Panc1 (cell line): ENCODE measurements at regions not wholly inside any gene's neighbourhood (a gene's known extent, or its start where the extent isn't known, plus 50 kb on each side); places are given as distances from the start of the nearest gene placed in this dataset.

Experiments
- ATAC-seq: fragments of 200-7000 bp; cut with Tn5 transposase; 2 replicates; pipeline ENCODE4 v1.9.1; 2020; ENCODE audit warnings: mild to moderate bottlenecking, moderate library complexity
- BruUV-seq: library from RNA; stranded (reverse); fragments of 400-500 nt; replicated peaks from 2 replicates; lab custom pipeline; 2021; lab: Mats Ljungman, UMichigan
- CTCF ChIA-PET: fragments of 300-600 bp; sonication (Branson Sonifier 250); formaldehyde crosslinking; loops from one replicate; lab custom pipeline; 2022; ENCODE audit warnings: antibody characterized with exemption; lab: Charles Lee
- POLR2A ChIA-PET: fragments of 300-600 bp; sonication (Branson Sonifier 250); formaldehyde crosslinking; loops from one replicate; lab custom pipeline; 2022; ENCODE audit warnings: antibody characterized with exemption; lab: Charles Lee
- DNase-seq: peaks from one replicate; pipeline ENCODE4 v3.0.0-alpha.2; 2010; ENCODE audit warnings: low read depth, low spot score
- H3K27ac ChIP-seq: 2 replicates; pipeline ENCODE4 v1.5.1; 2011; ENCODE audit warnings: mild to moderate bottlenecking, low read length, inconsistent platforms
- H3K27me3 ChIP-seq: fragments of 200-500 bp; sonication (Bioruptor generic); 2 replicates; pipeline ENCODE4 v1.6.0; 2014; ENCODE audit warnings: low read length, inconsistent platforms; ENCODE audit not compliant: control insufficient read depth, insufficient read depth
- H3K36me3 ChIP-seq: fragments of 200-500 bp; sonication (Bioruptor generic); 2 replicates; pipeline ENCODE4 v1.5.1; 2014; ENCODE audit warnings: inconsistent platforms, mild to moderate bottlenecking, low read length, moderate library complexity; ENCODE audit not compliant: control insufficient read depth, insufficient read depth
- H3K4me1 ChIP-seq: 2 replicates; pipeline ENCODE4 v1.5.1; 2011; ENCODE audit warnings: inconsistent platforms, mild to moderate bottlenecking, low read length, moderate library complexity; ENCODE audit not compliant: control insufficient read depth, insufficient read depth
- H3K4me3 ChIP-seq, 2 experiments: 2 replicates each; pipeline ENCODE4 v1.5.1; 2011 to 2012; ENCODE audit warnings: low read depth in 2 of 2, low read length in 2 of 2, mild to moderate bottlenecking in 2 of 2, inconsistent platforms in 1 of 2, moderate library complexity in 1 of 2
- H3K9me3 ChIP-seq: fragments of 200-500 bp; sonication (Bioruptor generic); 2 replicates; pipeline ENCODE4 v1.5.1; 2014; ENCODE audit warnings: low read depth, mild to moderate bottlenecking, inconsistent platforms, low read length, moderate library complexity; ENCODE audit not compliant: control insufficient read depth, insufficient read depth
- POLR2AphosphoS5 ChIP-seq: IDR thresholded peaks from 2 replicates; pipeline ENCODE4 v1.6.1; 2012; ENCODE audit warnings: mild to moderate bottlenecking, low read depth, low read length, moderate library complexity
- SIN3A ChIP-seq: IDR thresholded peaks from 2 replicates; pipeline ENCODE4 v1.6.1; 2012; ENCODE audit warnings: low read depth, mild to moderate bottlenecking, low read length, moderate library complexity, borderline replicate concordance; ENCODE audit not compliant: insufficient read depth
- TCF7L2 ChIP-seq: IDR thresholded peaks from 2 replicates; pipeline ENCODE4 v1.6.1; 2011; ENCODE audit warnings: mild to moderate bottlenecking, low read depth, low read length, inconsistent platforms
- in situ Hi-C: cut with HindIII; loops from 2 replicates; pipeline ENCODE4 v1.10.0; 2016; ENCODE audit warnings: low sequenced_read_pairs, low pct_unique_long_range_greater_than_20kb
- intact Hi-C: fragments of 100-400 bp; cut with micrococcal nuclease; formaldehyde crosslinking; loops from one replicate; pipeline ENCODE4 v1.10.0; 2022; ENCODE audit not compliant: unreplicated experiment
- TF ChIP-seq, protein P1 (sequence below), 2 experiments: IDR thresholded peaks; 2 replicates each; pipeline ENCODE4 v1.6.1; 2011 to 2012; ENCODE audit warnings: low read depth in 2 of 2, control low read depth in 1 of 2, low read length in 1 of 2, mild to moderate bottlenecking in 1 of 2, moderate library complexity in 1 of 2; ENCODE audit not compliant: insufficient read depth in 1 of 2
- TF ChIP-seq, protein P2 (sequence below): fragments of 450-650 bp; IDR thresholded peaks from 2 replicates; pipeline ENCODE4 v1.5.1; 2017; ENCODE audit warnings: mild to moderate bottlenecking

DNA sequence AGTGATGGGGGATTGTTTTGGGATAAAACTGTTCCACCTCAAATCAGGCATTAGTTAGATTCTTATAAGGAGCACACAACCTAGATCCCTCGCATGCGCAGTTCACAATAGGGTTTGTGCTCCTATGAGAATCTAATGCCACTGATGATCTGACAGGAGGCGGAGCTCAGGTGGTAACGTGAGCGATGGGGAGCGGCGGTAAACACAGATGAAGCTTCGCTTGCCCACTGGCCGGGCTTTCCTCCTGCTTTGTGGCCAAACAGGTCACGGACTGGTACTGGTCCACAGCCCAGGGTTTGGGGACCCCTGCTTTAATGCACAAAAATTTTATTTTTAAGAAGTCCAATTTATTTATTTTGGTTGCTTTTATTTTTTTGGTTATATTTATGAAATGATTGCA, 238.8 kb downstream of the AACS start:
- peaks cover 8% of the 10 kb centered on the region for H3K27me3 ChIP-seq
- H3K27ac ChIP-seq: no peak overlapping the region
- BruUV-seq: no TSS peak
- H3K4me1 ChIP-seq: no peaks in the 10 kb centered on the region
- H3K9me3 ChIP-seq: no peaks in the 10 kb centered on the region
- H3K36me3 ChIP-seq: no peaks in the 10 kb centered on the region; the same call in 1 of the 2 replicates
- ChIA-PET POLR2A (no interaction called here), CTCF (no interaction called here)
- no peak for ATAC-seq
- no peak for TF ChIP-seq SIN3A
- TF ChIP-seq, protein P1, sequence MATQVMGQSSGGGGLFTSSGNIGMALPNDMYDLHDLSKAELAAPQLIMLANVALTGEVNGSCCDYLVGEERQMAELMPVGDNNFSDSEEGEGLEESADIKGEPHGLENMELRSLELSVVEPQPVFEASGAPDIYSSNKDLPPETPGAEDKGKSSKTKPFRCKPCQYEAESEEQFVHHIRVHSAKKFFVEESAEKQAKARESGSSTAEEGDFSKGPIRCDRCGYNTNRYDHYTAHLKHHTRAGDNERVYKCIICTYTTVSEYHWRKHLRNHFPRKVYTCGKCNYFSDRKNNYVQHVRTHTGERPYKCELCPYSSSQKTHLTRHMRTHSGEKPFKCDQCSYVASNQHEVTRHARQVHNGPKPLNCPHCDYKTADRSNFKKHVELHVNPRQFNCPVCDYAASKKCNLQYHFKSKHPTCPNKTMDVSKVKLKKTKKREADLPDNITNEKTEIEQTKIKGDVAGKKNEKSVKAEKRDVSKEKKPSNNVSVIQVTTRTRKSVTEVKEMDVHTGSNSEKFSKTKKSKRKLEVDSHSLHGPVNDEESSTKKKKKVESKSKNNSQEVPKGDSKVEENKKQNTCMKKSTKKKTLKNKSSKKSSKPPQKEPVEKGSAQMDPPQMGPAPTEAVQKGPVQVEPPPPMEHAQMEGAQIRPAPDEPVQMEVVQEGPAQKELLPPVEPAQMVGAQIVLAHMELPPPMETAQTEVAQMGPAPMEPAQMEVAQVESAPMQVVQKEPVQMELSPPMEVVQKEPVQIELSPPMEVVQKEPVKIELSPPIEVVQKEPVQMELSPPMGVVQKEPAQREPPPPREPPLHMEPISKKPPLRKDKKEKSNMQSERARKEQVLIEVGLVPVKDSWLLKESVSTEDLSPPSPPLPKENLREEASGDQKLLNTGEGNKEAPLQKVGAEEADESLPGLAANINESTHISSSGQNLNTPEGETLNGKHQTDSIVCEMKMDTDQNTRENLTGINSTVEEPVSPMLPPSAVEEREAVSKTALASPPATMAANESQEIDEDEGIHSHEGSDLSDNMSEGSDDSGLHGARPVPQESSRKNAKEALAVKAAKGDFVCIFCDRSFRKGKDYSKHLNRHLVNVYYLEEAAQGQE (IDR thresholded peaks at IDR 0.05; ENCODE audit: insufficient read depth in 1 of 2, low read depth in 2 of 2, low read length in 1 of 2): no peak
- TF ChIP-seq POLR2AphosphoS5: no peak
- TF ChIP-seq TCF7L2: no peak
- TF ChIP-seq, protein P2, sequence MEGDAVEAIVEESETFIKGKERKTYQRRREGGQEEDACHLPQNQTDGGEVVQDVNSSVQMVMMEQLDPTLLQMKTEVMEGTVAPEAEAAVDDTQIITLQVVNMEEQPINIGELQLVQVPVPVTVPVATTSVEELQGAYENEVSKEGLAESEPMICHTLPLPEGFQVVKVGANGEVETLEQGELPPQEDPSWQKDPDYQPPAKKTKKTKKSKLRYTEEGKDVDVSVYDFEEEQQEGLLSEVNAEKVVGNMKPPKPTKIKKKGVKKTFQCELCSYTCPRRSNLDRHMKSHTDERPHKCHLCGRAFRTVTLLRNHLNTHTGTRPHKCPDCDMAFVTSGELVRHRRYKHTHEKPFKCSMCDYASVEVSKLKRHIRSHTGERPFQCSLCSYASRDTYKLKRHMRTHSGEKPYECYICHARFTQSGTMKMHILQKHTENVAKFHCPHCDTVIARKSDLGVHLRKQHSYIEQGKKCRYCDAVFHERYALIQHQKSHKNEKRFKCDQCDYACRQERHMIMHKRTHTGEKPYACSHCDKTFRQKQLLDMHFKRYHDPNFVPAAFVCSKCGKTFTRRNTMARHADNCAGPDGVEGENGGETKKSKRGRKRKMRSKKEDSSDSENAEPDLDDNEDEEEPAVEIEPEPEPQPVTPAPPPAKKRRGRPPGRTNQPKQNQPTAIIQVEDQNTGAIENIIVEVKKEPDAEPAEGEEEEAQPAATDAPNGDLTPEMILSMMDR: no peak
- H3K4me3 ChIP-seq: no peak overlapping the region
- in situ Hi-C loops: no loop called here
- intact Hi-C loops: no loop called here
- DNase-seq: no peak

DNA sequence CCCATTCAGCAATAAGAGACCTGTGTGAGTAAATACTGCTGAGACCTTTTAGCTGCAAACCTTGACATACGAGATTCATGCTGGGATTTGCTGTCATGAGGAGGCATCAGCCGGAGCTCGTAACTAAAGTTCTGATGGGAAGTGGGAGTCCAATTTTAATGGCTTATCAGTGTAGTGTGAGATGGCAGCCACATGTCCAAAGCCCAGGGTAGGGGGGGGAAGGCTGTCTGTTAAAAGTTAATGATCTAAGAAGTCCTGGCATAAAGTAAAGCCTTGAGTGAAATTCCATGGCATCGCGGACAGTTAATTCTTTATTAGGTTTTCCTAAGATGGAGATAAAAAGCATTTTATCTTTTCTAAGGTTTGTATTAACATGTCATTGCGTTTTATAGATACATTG, 240.0 kb downstream of the AACS start:
- Histone ChIP-seq H3K27me3 (peaks cover 8% of the 10 kb centered on the region), H3K9me3 (no peaks in the 10 kb centered on the region), H3K36me3 (no peaks in the 10 kb centered on the region; the same call in 1 of the 2 replicates), H3K4me3 (no peak overlapping the region), H3K27ac (no peak overlapping the region), H3K4me1 (no peaks in the 10 kb centered on the region)
- ATAC-seq (no peak), DNase-seq (no peak)
- in situ Hi-C loops (no loop called here), intact Hi-C loops (no loop called here)
- POLR2A ChIA-PET: no interaction called here
- TF ChIP-seq TCF7L2 (no peak), POLR2AphosphoS5 (no peak)
- TF ChIP-seq, protein P2: no peak
- TF ChIP-seq, protein P1 (IDR thresholded peaks at IDR 0.05; ENCODE audit: insufficient read depth in 1 of 2, low read depth in 2 of 2, low read length in 1 of 2): no peak
- BruUV-seq: no TSS peak
- CTCF ChIA-PET: no interaction called here
